DOHH2 (cell line): ENCODE measurements at regions not wholly inside any gene's neighbourhood (a gene's known extent, or its start where the extent isn't known, plus 50 kb on each side); places are given as distances from the start of the nearest gene placed in this dataset.

ENCODE experiments used
- H3F3A ChIP-seq: fragments of 200-600 bp; sonication (generic), shearing (Covaris generic); 2 replicates; pipeline ENCODE4 v1.6.0; 2016; ENCODE audit warnings: antibody characterized with exemption, mild to moderate bottlenecking; ENCODE audit not compliant: control insufficient read depth, insufficient read depth
- H3K27ac ChIP-seq: fragments of 200-600 bp; sonication (generic); 2 replicates; pipeline ENCODE4 v1.5.1; 2014; ENCODE audit warnings: low read depth, mild to moderate bottlenecking, low read length, moderate library complexity
- H3K27me3 ChIP-seq: fragments of 200-600 bp; sonication (generic); 2 replicates; pipeline ENCODE4 v1.6.1; 2014; ENCODE audit warnings: mild to moderate bottlenecking, low read length, mixed read lengths; ENCODE audit not compliant: control insufficient read depth
- H3K36me3 ChIP-seq: fragments of 200-600 bp; sonication (generic); 2 replicates; pipeline ENCODE4 v1.6.1; 2014; ENCODE audit warnings: mild to moderate bottlenecking, low read length, moderate library complexity, mixed read lengths; ENCODE audit not compliant: control insufficient read depth
- H3K4me1 ChIP-seq: fragments of 200-600 bp; sonication (generic); 2 replicates; pipeline ENCODE4 v1.6.1; 2014; ENCODE audit warnings: mild to moderate bottlenecking, low read length, mixed read lengths; ENCODE audit not compliant: control insufficient read depth
- H3K4me2 ChIP-seq: fragments of 200-600 bp; sonication (generic); 2 replicates; pipeline ENCODE4 v1.6.0; 2014; ENCODE audit warnings: mild to moderate bottlenecking, low read length, moderate library complexity
- H3K4me3 ChIP-seq: fragments of 200-600 bp; sonication (generic); 2 replicates; pipeline ENCODE4 v1.5.1; 2014; ENCODE audit warnings: mild to moderate bottlenecking, low read length, mixed read lengths
- H3K79me2 ChIP-seq: fragments of 200-600 bp; sonication (generic); 2 replicates; pipeline ENCODE4 v1.6.1; 2014; ENCODE audit warnings: mild to moderate bottlenecking, low read length, mixed read lengths; ENCODE audit not compliant: control insufficient read depth
- H3K9me2 ChIP-seq: fragments of 200-600 bp; sonication (generic); replicated peaks from 2 replicates; pipeline ENCODE4 v1.6.1; 2014; ENCODE audit warnings: mild to moderate bottlenecking, low read length, mixed read lengths; ENCODE audit not compliant: control insufficient read depth
- H3K9me3 ChIP-seq: fragments of 200-600 bp; sonication (generic); 2 replicates; pipeline ENCODE4 v1.6.1; 2014; ENCODE audit warnings: antibody characterized with exemption, low read length, mixed read lengths; ENCODE audit not compliant: control insufficient read depth, insufficient read depth
- H4K20me1 ChIP-seq: fragments of 200-600 bp; sonication (generic); 2 replicates; pipeline ENCODE4 v1.6.0; 2014; ENCODE audit warnings: low read depth, mild to moderate bottlenecking, antibody characterized with exemption, low read length, moderate library complexity; ENCODE audit not compliant: control insufficient read depth, insufficient read depth
- CTCF ChIP-seq: fragments of 200-600 bp; sonication (generic); IDR thresholded peaks from one replicate; pipeline ENCODE4 v1.5.1; 2014; ENCODE audit warnings: antibody characterized with exemption, mild to moderate bottlenecking, low read depth, low read length; ENCODE audit not compliant: poor library complexity, severe bottlenecking
- EZH2phosphoT487 ChIP-seq: fragments of 200-600 bp; sonication (generic); IDR thresholded peaks from 2 replicates; pipeline ENCODE4 v1.6.1; 2017; ENCODE audit warnings: borderline replicate concordance, mild to moderate bottlenecking, antibody characterized with exemption, low read length, moderate library complexity, mixed read lengths

DNA sequence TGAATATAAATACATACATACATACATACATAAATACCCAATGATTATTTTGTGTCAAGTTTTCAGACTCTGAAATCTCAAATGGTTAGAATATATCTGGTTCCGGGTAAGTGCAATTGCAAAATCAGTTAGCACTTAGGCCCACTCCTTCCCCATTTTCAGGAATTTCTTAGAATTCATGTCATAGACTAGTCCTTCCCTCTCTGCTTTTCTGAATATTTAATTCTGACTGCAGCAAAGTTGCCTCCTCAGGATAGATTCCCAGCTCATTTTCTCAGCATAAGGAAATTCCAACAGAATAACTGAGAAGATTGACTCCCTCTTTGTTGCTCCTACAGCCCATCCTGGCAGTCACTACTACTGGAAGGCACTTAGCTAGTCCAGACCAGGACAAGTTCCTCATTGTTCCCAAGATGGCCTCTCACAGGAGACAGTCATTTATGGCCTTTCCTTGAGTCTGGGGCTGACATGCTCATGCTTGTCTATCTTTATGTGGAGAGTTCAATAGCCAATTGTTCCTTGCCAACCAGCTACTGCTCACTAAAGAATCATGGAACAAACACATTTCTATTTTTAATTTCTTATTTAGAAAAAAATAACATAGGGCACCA, 142.9 kb upstream of the ITGB1 start:
- no peaks in the 10 kb centered on the region for H3K27me3 ChIP-seq
- H3K4me1 ChIP-seq: peaks cover 71% of the 10 kb centered on the region
- no peaks in the 10 kb centered on the region for H4K20me1 ChIP-seq
- peaks cover 14% of the 10 kb centered on the region for H3K36me3 ChIP-seq
- H3K9me3 ChIP-seq: peaks cover 21% of the 10 kb centered on the region
- TF ChIP-seq CTCF (no peak), EZH2phosphoT487 (no peak)
- no peaks in the 10 kb centered on the region for H3K9me2 ChIP-seq
- peaks cover 43% of the 10 kb centered on the region for H3F3A ChIP-seq
- peak overlapping the region; percentile 16; the same call in 1 of the 2 replicates for H3K4me2 ChIP-seq
- H3K4me3 ChIP-seq: no peak overlapping the region
- no peaks in the 10 kb centered on the region for H3K79me2 ChIP-seq
- H3K27ac ChIP-seq: 0 out of 2 replicates have a peak overlapping the region, but pooled peaks have one; percentile 17

DNA sequence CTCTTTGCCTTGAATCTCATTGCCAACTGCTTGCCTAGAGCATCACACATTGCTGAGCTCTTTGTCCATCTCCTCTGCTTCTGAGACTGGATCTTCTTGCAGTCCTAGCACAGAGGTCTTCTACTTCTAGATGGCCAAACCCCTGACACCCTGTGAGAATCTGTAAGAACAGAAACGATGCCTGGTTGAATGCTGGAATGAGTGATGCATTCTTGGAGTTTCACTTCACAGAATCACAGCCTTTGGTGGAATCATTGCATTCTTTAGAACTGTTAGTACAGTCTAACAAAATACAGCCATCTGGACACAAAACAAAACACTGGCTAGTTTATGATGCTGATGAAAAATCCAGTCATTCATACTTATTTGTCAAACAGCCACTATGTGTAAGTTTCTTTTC, 141.7 kb upstream of the ITGB1 start:
- Histone ChIP-seq H3K4me2 (peak overlapping the region; percentile 67), H3K27me3 (no peaks in the 10 kb centered on the region), H3K9me3 (peaks cover 27% of the 10 kb centered on the region), H3K4me1 (peaks cover 82% of the 10 kb centered on the region), H3K36me3 (peaks cover 20% of the 10 kb centered on the region), H3F3A (peaks cover 53% of the 10 kb centered on the region), H4K20me1 (no peaks in the 10 kb centered on the region), H3K27ac (peak overlapping the region; percentile 98), H3K79me2 (no peaks in the 10 kb centered on the region), H3K9me2 (no peaks in the 10 kb centered on the region), H3K4me3 (peak overlapping the region; percentile 57)
- TF ChIP-seq CTCF (no peak), EZH2phosphoT487 (no peak)

DNA sequence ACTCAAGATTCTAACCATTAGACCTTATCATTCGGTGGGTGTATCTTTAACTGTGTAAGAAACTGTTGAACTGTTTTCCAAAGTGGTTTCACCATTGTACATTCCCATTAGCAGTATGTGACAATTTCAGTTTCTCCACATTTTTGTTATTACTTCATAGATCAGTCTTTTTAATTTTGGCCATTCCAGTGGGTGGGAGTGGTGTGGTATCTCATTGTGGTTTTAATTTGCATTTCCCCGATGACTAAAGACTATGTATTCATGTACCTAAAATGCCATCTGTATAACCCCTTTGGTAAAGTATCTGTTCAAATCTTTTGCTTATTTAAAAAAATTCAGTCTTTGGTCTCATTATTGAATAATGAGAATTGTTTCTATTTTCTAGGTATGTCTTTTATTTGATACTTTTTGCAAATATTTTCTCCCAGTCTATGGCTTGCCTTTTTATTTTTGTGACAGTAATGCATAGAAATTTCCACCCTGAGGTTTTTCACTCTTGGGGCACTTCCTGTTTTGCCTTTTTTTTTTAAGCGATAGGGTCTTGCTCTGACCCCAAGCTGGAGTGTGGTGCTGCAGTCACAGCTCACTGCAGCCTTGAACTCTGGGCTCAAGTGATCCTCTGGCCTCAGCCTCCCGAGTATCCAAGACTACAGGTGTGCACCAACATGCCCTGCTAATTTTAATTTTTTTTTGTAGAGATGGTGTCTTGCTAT, 141.1 kb upstream of the ITGB1 start:
- no peaks in the 10 kb centered on the region for H4K20me1 ChIP-seq
- H3K4me1 ChIP-seq: peaks cover 89% of the 10 kb centered on the region
- TF ChIP-seq CTCF (no peak), EZH2phosphoT487 (no peak)
- H3K36me3 ChIP-seq: peaks cover 26% of the 10 kb centered on the region
- peak overlapping the region; percentile 57 for H3K4me3 ChIP-seq
- H3K27me3 ChIP-seq: no peaks in the 10 kb centered on the region
- H3F3A ChIP-seq: peaks cover 53% of the 10 kb centered on the region
- peak overlapping the region; percentile 98 for H3K27ac ChIP-seq
- no peaks in the 10 kb centered on the region for H3K9me2 ChIP-seq
- H3K9me3 ChIP-seq: peaks cover 27% of the 10 kb centered on the region
- H3K4me2 ChIP-seq: peak overlapping the region; percentile 67
- no peaks in the 10 kb centered on the region for H3K79me2 ChIP-seq
